DND-41 (cell line): ENCODE measurements at regions not wholly inside any gene's neighbourhood (a gene's known extent, or its start where the extent isn't known, plus 50 kb on each side); places are given as distances from the start of the nearest gene placed in this dataset.

Experiments used
- ATAC-seq: fragments of 200-7000 bp; cut with Tn5 transposase; 3 replicates; pipeline ENCODE4 v1.9.1; 2021; ENCODE audit warnings: low read depth; ENCODE audit not compliant: insufficient read depth
- DNase-seq: peaks from one replicate; pipeline ENCODE4 v3.0.0-alpha.2; 2020
- H2AFZ ChIP-seq: 2 replicates; pipeline ENCODE4 v1.6.0; 2012; ENCODE audit warnings: low read depth, low read length
- H3K27ac ChIP-seq: 2 replicates; pipeline ENCODE4 v1.5.1; 2012; ENCODE audit warnings: low read length, inconsistent platforms
- H3K27me3 ChIP-seq: fragments of 200-600 bp; sonication (generic); 2 replicates; pipeline ENCODE4 v1.6.0; 2012; ENCODE audit warnings: low read length, mild to moderate bottlenecking, inconsistent platforms; ENCODE audit not compliant: insufficient read depth, poor library complexity
- H3K36me3 ChIP-seq: 2 replicates; pipeline ENCODE4 v1.5.1; 2012; ENCODE audit warnings: low read length, inconsistent platforms; ENCODE audit not compliant: insufficient read depth
- H3K4me1 ChIP-seq: 2 replicates; pipeline ENCODE4 v1.5.1; 2012; ENCODE audit warnings: mild to moderate bottlenecking, low read length; ENCODE audit not compliant: insufficient read depth
- H3K4me2 ChIP-seq: 2 replicates; pipeline ENCODE4 v1.6.0; 2012; ENCODE audit warnings: mild to moderate bottlenecking, moderate library complexity, low read length, inconsistent platforms; ENCODE audit not compliant: insufficient read depth
- H3K4me3 ChIP-seq, 2 experiments: fragments of 200-600 bp in 1 of 2; shearing (Covaris generic) in 1 of 2; 2 replicates each; pipeline ENCODE4 v1.5.1; 2012 to 2016; ENCODE audit warnings: inconsistent platforms in 2 of 2, low read length in 2 of 2, mild to moderate bottlenecking in 2 of 2, low read depth in 1 of 2, moderate library complexity in 1 of 2
- H3K79me2 ChIP-seq: 2 replicates; pipeline ENCODE4 v1.6.0; 2012; ENCODE audit warnings: low read length, inconsistent platforms; ENCODE audit not compliant: insufficient read depth
- H3K9ac ChIP-seq: 2 replicates; pipeline ENCODE4 v1.6.0; 2012; ENCODE audit warnings: low read depth, mild to moderate bottlenecking, inconsistent platforms, low read length, moderate library complexity
- H3K9me3 ChIP-seq: 2 replicates; pipeline ENCODE4 v1.5.1; 2012; ENCODE audit warnings: low read length, moderate library complexity, mild to moderate bottlenecking, inconsistent platforms; ENCODE audit not compliant: insufficient read depth, severe bottlenecking
- H4K20me1 ChIP-seq: 2 replicates; pipeline ENCODE4 v1.6.0; 2012; ENCODE audit warnings: low read length; ENCODE audit not compliant: insufficient read depth
- CTCF ChIP-seq: IDR thresholded peaks from 2 replicates; pipeline ENCODE4 v1.5.1; 2012; ENCODE audit warnings: borderline replicate concordance, low read length, moderate library complexity, mild to moderate bottlenecking; ENCODE audit not compliant: poor library complexity, severe bottlenecking; ENCODE audit errors: extremely low read depth
- EZH2 ChIP-seq: IDR thresholded peaks from 3 replicates; pipeline ENCODE4 v1.6.1; 2012; ENCODE audit warnings: borderline replicate concordance, low read depth, mild to moderate bottlenecking, moderate library complexity, low read length, inconsistent platforms; ENCODE audit not compliant: severe bottlenecking

- Histone ChIP-seq H3K36me3 (no peaks in the 10 kb centered on the region), H3K9ac (no peak overlapping the region), H3K4me1 (no peaks in the 10 kb centered on the region), H3K4me2 (no peak overlapping the region), H2AFZ (no peak overlapping the region), H3K4me3 (no peak overlapping the region), H3K27me3 (peaks cover 7% of the 10 kb centered on the region), H3K27ac (no peak overlapping the region), H4K20me1 (no peaks in the 10 kb centered on the region), H3K79me2 (no peaks in the 10 kb centered on the region), H3K9me3 (no peaks in the 10 kb centered on the region)
- DNase-seq (no peak), ATAC-seq (no peak)
- no peak for TF ChIP-seq EZH2
- TF ChIP-seq CTCF: no peak
Observed at GRCh38 chr13:47678201-47678968, 322.7 kb downstream of the SUCLA2 start.

- no peaks in the 10 kb centered on the region for H3K36me3 ChIP-seq
- TF ChIP-seq CTCF (no peak), EZH2 (no peak)
- H3K79me2 ChIP-seq: no peaks in the 10 kb centered on the region
- H4K20me1 ChIP-seq: no peaks in the 10 kb centered on the region
- H3K9me3 ChIP-seq: no peaks in the 10 kb centered on the region
- H3K27ac ChIP-seq: no peak overlapping the region
- no peak overlapping the region for H3K4me3 ChIP-seq
- H2AFZ ChIP-seq: no peak overlapping the region
- no peak overlapping the region for H3K9ac ChIP-seq
- H3K4me2 ChIP-seq: no peak overlapping the region
- H3K4me1 ChIP-seq: no peaks in the 10 kb centered on the region
- ATAC-seq (no peak), DNase-seq (no peak)
- H3K27me3 ChIP-seq: peaks cover 11% of the 10 kb centered on the region
Observed at GRCh38 chr13:47675871-47676270, 325.2 kb downstream of the SUCLA2 start.

GRCh38 chr13:47673009-47673850 is 327.8 kb downstream of the SUCLA2 start:
- no peak overlapping the region for H2AFZ ChIP-seq
- DNase-seq (no peak), ATAC-seq (no peak)
- no peak for TF ChIP-seq EZH2
- TF ChIP-seq CTCF: no peak
- H3K4me1 ChIP-seq: no peaks in the 10 kb centered on the region
- no peak overlapping the region for H3K4me2 ChIP-seq
- H3K4me3 ChIP-seq: no peak overlapping the region
- no peaks in the 10 kb centered on the region for H3K36me3 ChIP-seq
- H3K27me3 ChIP-seq: peaks cover 11% of the 10 kb centered on the region
- no peak overlapping the region for H3K9ac ChIP-seq
- no peak overlapping the region for H3K27ac ChIP-seq
- no peaks in the 10 kb centered on the region for H3K79me2 ChIP-seq
- no peaks in the 10 kb centered on the region for H4K20me1 ChIP-seq
- H3K9me3 ChIP-seq: no peaks in the 10 kb centered on the region
